ENCODE measurements at regions not wholly inside any gene's neighbourhood (a gene's known extent, or its start where the extent isn't known, plus 50 kb on each side); places are given as distances from the start of the nearest gene placed in this dataset.

GRCh38 chr10:33863352-33863751 lies 528.9 kb upstream of the NRP1 start:
- DNase-seq (no peak), ATAC-seq (no peak)
- H3K27me3 ChIP-seq: no peaks in the 10 kb centered on the region
- no peak overlapping the region for H3K4me3 ChIP-seq
- H3K36me3 ChIP-seq: no peaks in the 10 kb centered on the region
- TF ChIP-seq CTCF (IDR thresholded peaks at IDR 0.05): no peak
- TF ChIP-seq POLR2A (IDR thresholded peaks at IDR 0.05): no peak
- H3K4me1 ChIP-seq: peaks cover 0 to 4% (median 0%) of the 10 kb centered on the region in 4 donors
- intact Hi-C loops (cut with DNase I): no loop called here
- no peak overlapping the region for H3K27ac ChIP-seq
- WGBS (ENCODE audit: insufficient coverage, low coverage, low lambda C conversion rate, missing lambda C conversion rate): 65% methylated on average over 3 of the region's 3 CpGs
- no peaks in the 10 kb centered on the region for H3K9me3 ChIP-seq

GRCh38 chr10:33862536-33863105 lies 528.2 kb upstream of the NRP1 start:
- Histone ChIP-seq H3K4me3 (no peak overlapping the region), H3K27me3 (no peaks in the 10 kb centered on the region), H3K9me3 (no peaks in the 10 kb centered on the region), H3K36me3 (no peaks in the 10 kb centered on the region), H3K4me1 (peaks cover 0 to 4% (median 0%) of the 10 kb centered on the region in 4 donors), H3K27ac (no peak overlapping the region)
- WGBS (ENCODE audit: insufficient coverage, low coverage, low lambda C conversion rate, missing lambda C conversion rate): 86% methylated on average over 12 of the region's 12 CpGs
- intact Hi-C loops (cut with DNase I): no loop called here
- no peak for ATAC-seq
- no peak for DNase-seq
- TF ChIP-seq POLR2A (IDR thresholded peaks at IDR 0.05): no peak
- no peak for TF ChIP-seq CTCF (IDR thresholded peaks at IDR 0.05)

GRCh38 chr10:33861833-33862232 lies 527.4 kb upstream of the NRP1 start:
- H3K9me3 ChIP-seq: no peaks in the 10 kb centered on the region
- H3K4me3 ChIP-seq: no peak overlapping the region
- H3K4me1 ChIP-seq: peaks cover 0 to 4% (median 0%) of the 10 kb centered on the region in 4 donors
- no peak for TF ChIP-seq CTCF (IDR thresholded peaks at IDR 0.05)
- no peak for TF ChIP-seq POLR2A (IDR thresholded peaks at IDR 0.05)
- no peak overlapping the region for H3K27ac ChIP-seq
- no peaks in the 10 kb centered on the region for H3K27me3 ChIP-seq
- DNase-seq: no peak
- ATAC-seq: peak in 1 of 4 donors; percentile 27
- intact Hi-C loops (cut with DNase I): no loop called here
- no peaks in the 10 kb centered on the region for H3K36me3 ChIP-seq
- WGBS (ENCODE audit: insufficient coverage, low coverage, low lambda C conversion rate, missing lambda C conversion rate): 83% methylated on average over 2 of the region's 3 CpGs

- Histone ChIP-seq H3K27me3 (no peaks in the 10 kb centered on the region), H3K4me1 (peaks cover 0 to 4% (median 0%) of the 10 kb centered on the region in 4 donors), H3K36me3 (no peaks in the 10 kb centered on the region), H3K27ac (no peak overlapping the region), H3K4me3 (no peak overlapping the region), H3K9me3 (no peaks in the 10 kb centered on the region)
- peak; percentile 30 to 52 (median 48) for ATAC-seq
- no peak for DNase-seq
- TF ChIP-seq CTCF (IDR thresholded peaks at IDR 0.05) (no peak), POLR2A (IDR thresholded peaks at IDR 0.05) (no peak)
- WGBS (ENCODE audit: insufficient coverage, low coverage, low lambda C conversion rate, missing lambda C conversion rate): 41% methylated on average over 7 of the region's 7 CpGs
- intact Hi-C loops (cut with DNase I): no loop called here
Observed at GRCh38 chr10:33861016-33861704, 526.7 kb upstream of the NRP1 start.

All from right lobe of liver (tissue), 6 donors.